KBM-7 (cell line): ENCODE measurements at regions not wholly inside any gene's neighbourhood (a gene's known extent, or its start where the extent isn't known, plus 50 kb on each side); places are given as distances from the start of the nearest gene placed in this dataset.

Experiments used
- DNase-seq: peaks from one replicate; pipeline ENCODE4 v3.0.0-alpha.2; 2015
- in situ Hi-C: fragments of 300-500 bp; cut with MboI; formaldehyde crosslinking; loops from 2 replicates; pipeline ENCODE4 v1.14.3; 2020; ENCODE audit warnings: low sequenced_read_pairs, low pct_unique_long_range_greater_than_20kb, mixed read lengths

GRCh38 chr3:24591661-24592555 lies 97.3 kb upstream of the THRB start:
- no peak for DNase-seq
- in situ Hi-C loops: no loop called here

DNA sequence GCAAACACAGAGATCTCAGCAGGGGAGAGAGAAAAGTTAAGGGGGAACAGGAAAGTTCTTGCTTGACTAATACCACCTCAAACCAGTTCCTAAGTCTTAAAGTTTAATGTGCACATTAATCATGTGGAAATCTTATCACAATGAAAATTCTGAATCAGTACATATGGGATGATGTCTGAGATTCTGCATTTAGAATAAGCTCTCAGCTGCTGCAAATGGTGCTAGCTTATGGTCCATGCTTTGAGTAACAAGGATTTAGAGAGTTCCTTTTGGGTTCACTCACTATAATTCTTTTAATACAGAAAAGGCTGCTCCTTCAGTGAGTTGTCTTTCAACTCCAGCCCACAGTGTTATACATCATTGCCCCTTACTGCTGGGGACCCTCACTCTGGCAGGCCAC lies 99.5 kb upstream of the THRB start:
- DNase-seq: no peak
- in situ Hi-C loops: no loop called here

GRCh38 chr3:24595796-24596195 lies 101.1 kb upstream of the THRB start:
- in situ Hi-C loops: no loop called here
- DNase-seq: no peak

GRCh38 chr3:24596626-24597025 lies 102.0 kb upstream of the THRB start:
- in situ Hi-C loops: no loop called here
- DNase-seq: no peak

GRCh38 chr3:24598695-24599470 lies 104.2 kb upstream of the THRB start:
- no peak for DNase-seq
- in situ Hi-C loops: no loop called here

DNA sequence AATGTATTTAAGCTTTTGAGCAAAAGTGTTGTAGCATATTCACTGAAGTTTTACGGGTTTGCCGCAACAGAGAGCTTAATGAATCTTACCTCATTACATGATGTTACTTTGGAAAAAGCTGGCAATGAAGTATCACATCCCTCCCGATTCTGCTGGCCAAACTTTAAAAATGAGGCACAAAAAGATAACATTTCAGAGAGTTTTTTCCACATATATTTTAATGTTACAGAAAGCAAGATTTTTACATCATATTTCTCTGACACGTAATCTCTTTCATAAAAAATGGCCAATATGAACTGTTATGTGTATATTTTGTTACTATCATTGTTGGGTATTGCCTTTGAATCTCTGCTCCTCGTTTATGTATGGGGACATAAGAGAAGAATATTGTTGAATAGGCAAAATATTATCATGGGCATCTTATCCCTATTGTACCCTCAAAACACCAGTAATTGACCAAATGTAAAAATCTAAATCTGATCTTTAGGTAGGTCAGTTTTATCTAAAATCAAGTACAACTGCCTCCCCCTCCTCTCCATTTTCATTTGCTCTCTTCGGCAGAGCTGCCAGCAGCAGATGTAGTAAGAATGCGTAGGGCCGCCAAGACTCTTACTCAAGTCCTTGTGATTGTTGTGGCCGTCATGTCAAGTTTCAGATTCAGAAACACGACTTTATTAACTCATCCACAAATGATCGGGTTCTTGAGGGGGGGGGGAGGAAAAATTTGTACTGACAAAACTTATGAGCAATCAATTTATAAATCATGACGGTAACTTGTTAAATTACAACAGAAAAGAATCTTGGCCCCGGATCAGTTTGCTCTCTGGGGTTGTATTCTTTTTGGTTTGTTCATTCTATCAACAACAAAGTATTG lies 106.7 kb upstream of the THRB start:
- in situ Hi-C loops: no loop called here
- DNase-seq: no peak

GRCh38 chr3:24604215-24604614 lies 109.6 kb upstream of the THRB start:
- DNase-seq: no peak
- in situ Hi-C loops: no loop called here

DNA sequence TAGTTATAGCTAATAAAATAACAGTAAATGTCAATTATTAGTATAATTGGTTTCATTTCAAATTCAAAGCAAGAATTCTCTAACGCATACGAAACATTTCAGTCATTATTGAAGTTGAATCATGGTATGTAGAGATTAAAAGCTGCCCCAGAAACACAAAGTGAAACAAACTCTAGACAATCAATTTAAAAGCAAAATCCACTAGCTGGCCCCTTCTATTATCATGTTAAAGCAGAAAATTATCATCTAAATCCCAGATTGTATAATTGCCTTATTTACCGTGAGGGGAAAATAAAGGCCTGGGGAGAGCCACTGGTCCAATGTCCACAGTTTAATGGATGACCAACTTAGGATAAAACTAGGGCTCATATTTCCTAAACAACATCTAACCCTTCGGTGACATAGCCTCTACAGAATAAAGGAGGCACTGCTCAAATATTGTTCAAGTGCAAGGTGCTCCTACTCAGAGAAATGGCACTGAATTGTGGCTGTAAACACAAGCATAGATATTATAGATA lies 110.9 kb upstream of the THRB start:
- in situ Hi-C loops: no loop called here
- no peak for DNase-seq

DNA sequence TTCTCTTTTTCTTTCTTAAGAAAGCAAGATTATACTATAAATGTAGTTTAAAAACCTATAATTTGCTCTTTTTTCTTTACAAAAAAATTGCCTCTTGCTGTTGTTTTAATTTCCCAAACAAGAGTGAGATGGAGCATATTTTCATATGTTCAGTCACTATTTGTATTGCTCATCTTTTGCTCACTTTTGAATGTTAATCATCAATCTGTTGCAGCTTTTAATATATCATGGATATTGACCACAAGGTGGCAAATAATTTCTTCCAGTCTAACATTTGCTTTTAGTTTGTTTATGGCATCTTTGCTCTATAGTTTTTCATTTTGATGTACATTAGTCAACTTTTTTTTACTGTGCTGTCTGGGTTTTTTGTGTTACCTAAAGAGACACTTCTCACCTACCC lies 112.6 kb upstream of the THRB start:
- in situ Hi-C loops: no loop called here

DNA sequence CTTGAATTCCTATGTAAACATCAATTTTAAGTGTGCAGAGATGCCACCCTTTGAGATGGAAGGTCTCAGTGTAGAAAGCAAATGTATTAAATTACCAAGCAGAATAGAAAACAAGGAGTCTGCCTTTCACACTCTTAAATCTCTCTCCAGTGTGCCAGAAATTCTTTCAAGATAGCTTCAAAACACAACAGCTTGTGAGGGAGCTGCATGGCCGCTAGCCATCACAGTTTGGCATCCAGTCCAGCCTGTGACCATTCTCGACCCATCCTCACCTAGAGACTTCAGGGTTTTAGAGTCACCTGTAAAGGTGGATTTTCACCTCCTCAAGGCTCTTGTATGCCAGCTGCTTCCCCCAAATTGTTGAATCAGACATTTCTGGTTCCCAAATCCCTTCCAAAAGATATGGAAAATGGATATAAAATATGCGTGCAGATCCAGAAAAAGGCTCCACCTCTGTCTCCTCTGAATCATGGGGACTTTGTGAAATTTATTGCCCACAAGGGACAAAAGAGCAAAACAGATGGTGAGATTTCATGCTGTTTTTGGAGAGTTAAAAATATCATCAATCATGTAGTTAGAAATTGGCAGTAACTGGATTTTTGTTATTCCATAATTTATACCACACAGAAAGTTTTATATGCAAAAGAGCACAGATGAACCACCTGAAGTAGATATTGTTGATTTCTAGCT lies 114.2 kb upstream of the THRB start:
- in situ Hi-C loops: no loop called here
- DNase-seq: no peak

More for the DNA sequence above, 112.6 kb upstream of the THRB start:
- DNase-seq: no peak

DNA sequence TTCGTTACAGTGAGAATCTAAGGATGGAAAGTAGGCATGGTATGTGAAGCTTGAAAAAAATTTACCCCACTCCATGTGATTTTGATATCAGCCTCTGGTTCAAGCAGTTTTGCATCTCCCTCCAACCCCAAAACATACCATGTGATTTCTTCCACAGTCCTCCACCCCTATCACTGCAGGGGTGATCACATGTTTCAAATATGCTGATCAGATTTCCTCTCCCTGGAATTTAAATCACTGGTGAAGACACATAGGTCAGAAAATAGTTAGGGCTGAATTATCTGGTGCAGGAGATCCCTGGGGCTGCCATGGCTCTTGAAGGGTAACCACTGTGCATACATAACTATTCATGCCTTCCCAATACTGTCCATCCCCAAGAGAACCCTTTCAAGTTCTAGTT lies 119.7 kb upstream of the THRB start:
- in situ Hi-C loops: no loop called here

GRCh38 chr3:24615177-24615576 lies 120.5 kb upstream of the THRB start:
- in situ Hi-C loops: no loop called here
- DNase-seq: no peak

More for the DNA sequence above, 119.7 kb upstream of the THRB start:
- no peak for DNase-seq

DNA sequence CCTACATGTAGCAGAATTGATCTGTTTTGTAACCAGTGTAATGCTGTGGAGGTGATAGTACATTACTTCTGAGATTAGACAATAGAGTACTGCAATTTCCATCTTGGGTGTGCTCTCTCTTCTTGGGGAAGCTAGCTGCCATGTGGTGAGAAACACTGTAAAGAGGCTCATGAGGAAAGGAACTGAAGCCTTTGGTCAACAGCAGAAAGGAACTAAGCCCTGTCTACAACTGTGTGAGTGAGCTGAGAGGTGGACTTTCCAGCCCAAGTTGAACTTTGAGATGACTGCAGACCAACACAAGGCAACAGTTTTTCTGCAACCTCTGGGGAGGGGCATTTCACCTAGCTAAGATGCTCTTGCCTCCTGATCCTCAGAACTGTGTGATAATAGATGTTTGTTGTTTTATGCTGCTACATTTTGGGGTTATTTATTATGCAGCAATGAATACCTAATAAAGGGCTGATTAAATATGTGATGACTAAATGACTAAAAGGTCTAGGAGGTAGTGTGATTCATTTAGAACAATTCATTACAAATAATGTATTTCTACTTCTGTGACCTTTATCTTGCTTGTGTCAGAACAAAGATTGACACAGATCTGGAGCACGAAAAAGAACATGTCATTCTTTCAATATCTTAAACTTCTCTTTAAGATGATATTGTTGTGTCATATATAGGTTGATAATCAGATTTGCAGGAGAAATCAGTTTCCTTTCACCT lies 121.6 kb upstream of the THRB start:
- in situ Hi-C loops: no loop called here
- no peak for DNase-seq

DNA sequence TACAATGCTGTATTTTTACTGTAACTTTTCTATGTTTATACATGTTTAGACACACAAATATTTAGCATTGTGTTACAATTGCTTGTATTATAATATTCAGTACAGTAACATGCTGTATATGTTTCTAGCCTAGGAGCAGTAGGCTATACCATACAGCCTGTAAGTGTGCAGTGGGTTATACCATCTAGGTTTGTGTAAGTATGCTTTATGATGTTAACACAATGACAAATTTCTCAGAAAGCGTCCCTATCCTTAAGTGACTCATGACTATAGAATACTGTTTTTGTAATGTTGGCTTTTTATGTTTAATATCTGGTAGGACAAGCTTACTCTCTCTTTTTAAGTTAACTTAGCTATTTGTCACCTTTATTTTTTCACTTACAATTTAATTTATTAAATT lies 127.5 kb upstream of the THRB start:
- in situ Hi-C loops: no loop called here
- DNase-seq: no peak

DNA sequence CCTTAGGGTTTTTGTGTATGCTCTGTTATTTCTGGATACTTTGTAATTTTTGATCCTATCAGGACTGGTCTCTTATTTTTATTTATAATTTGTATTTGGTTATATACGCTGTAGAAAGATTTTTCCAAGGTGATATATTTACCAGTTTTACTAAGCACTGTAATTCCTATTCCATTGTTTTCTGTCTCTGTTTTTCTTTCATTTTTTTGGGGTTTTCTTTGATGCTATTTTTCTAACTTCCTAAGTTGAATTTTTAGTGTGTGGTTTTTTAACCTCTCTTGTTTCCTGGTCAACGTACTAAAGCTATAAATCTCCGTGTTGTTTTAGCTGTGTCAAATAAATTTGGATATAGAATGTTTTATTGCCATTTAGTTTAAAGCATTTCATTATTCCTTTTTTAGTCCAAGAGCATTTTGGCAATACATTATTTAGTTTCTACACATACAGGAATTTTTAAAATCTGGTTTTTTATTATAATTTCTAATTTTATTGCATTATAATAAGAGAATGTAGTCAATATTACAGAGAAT lies 128.1 kb upstream of the THRB start:
- in situ Hi-C loops: no loop called here
- DNase-seq: no peak

DNA sequence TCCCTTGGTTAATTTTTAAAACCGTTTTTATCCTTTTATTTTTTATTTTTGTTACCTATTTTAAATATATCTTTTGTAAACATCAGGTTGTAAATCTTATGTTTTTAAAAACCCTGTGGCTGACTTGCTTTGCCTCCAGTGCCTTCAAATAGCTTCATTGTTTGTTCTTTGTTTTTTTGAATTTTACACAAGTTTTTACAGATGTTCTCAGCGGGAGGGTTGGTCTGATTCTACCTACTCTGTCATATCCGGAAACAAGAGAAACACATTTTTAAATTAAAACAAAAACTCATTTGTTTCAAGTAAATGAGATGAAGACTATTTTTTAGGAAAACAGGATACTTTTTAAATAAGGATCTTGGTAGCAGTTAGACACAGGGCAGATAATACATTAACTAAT lies 129.0 kb upstream of the THRB start:
- in situ Hi-C loops: no loop called here
- no peak for DNase-seq

- in situ Hi-C loops: no loop called here
- no peak for DNase-seq
These were observed 130.5 kb upstream of the THRB start for GRCh38 chr3:24624938-24625681.
